HG03159 (cell line): ENCODE measurements at regions not wholly inside any gene's neighbourhood (a gene's known extent, or its start where the extent isn't known, plus 50 kb on each side); places are given as distances from the start of the nearest gene placed in this dataset.
A peak's percentile ranks its signal among the peaks of the same experiment; 100 is the strongest.

Experiments
- ATAC-seq: cut with Tn5 transposase; IDR thresholded peaks from one replicate; pipeline ENCODE4 v1.9.1; 2021; ENCODE audit warnings: mild to moderate bottlenecking, moderate library complexity; ENCODE audit not compliant: unreplicated experiment

DNA sequence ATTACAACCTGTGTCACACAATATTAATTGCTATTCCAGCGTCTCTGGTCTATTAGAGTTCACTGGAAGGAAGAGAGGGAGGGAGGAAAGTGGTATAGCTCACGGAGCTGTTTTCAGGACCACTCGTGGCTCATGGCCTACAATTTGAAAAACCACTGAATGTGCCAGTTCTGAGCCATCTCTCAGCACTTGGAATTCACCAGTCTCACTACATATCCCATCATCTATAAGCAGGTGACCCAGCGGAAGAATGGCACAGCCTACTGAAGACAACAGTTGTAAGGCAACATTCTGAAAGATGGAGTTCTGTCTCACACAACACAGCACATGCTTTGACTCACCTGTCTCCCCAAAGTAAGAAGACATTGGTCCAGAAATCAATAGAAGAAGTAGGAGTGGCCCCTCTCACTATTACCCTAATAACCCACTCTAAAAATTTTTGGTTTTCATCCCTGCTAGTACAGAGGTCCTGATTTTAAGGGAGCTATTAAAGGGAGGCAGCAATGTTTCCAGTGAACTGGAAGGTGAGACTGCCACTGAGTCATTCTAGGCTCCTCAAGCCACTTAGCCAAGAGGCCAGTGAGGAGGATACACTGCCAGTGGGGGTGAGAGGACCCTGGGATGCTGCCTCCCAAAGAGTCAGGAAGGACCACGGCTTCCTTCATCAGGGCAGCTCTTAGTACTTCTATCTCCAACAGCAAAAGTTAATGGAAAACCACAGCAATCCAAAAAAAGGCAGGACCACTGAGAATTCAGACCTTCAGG is 50.0 kb upstream of the DOCK9 start:
- no peak for ATAC-seq

DNA sequence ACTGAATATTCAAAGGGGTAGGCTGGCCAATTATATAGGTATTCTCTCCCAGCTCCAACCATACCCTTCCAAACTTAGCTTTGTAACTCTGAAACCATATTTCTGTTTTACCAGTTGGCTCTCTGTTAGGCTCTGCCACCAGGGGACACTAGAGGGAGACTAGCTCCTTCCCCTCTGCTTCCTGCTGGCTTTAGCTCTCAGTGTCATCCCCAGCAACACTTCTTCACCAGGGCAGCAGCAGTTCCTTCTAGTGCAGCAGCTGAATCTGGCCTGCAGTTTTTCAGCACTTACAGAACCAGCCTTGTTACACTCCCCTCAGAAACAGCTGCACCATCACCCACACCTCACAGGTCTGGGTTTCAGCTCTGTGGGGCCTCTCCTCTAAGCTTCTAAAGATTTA is 51.0 kb upstream of the DOCK9 start:
- no peak for ATAC-seq

DNA sequence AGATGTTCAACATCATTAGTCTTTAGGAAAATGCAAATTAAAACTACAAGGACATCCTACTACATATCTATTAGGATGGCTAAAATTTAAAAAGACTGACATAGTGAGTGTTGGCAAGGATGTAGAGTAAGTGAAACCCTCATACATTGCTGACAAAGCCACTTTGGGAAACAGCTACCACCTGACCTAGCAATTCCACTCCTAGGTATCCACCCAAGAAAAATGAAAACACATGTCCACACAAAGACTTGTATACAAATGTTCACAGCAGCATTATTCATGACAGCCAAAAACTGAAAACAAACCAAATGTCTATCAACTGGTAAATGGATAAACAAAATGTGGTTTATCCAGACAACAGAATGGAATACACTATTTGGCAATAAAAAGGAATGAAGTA is 51.7 kb upstream of the DOCK9 start:
- ATAC-seq, result no peak

DNA sequence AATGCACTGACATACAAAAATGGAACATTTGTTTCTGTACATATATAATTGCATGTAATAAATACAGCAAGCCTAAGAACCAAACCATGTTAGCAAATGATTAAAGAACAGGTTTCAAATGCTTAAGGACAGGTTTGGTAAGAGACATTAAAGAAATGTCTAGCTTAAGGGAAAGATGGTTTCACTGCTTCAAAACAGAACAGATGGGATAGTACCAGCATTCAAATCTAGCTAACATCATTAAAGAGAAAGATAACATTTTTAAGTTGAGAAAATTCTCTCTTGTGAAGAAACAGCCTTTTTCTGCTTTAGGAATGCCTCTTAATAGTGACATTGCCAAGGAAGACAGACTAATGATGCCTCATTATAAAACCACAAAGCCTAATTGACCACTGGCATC is 52.5 kb upstream of the DOCK9 start:
- ATAC-seq, result no peak

DNA sequence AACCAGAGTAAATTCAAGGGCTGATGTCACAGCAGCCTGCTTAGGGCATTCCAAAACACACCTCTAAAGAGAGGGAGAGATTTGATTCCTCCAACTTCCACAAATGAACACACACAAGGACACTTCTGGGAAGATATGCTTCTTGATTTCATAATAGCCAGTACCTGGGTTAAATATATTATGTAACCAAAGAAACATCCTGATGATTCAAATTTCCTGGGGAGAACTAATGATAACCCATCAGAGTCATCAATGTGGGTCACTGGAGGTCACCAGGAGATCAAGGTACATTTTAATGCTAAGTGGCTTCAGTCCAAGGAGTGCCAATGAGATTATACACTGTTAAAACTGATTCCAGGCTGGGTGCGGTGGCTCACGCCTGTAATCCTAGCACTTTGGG is 54.0 kb upstream of the DOCK9 start:
- ATAC-seq, result no peak

DNA sequence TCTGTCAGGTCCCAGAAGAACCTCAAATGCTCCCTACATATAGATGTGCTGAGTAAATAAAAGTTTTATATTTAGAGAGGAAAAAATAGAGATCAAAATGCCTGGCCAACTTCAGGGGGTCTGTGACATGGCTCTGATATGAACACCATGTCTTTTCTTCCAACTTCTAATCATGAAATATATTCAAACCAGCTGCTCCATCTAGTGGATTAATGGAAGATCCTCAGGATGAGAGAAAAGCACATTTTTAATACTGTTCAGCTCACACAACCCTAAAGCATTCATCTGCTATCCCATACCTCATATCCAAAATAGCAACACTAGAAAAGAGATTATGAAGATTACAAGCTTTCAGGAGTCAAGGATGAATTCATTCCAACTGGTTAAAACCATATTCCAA is 56.0 kb upstream of the DOCK9 start:
- ATAC-seq, result no peak

DNA sequence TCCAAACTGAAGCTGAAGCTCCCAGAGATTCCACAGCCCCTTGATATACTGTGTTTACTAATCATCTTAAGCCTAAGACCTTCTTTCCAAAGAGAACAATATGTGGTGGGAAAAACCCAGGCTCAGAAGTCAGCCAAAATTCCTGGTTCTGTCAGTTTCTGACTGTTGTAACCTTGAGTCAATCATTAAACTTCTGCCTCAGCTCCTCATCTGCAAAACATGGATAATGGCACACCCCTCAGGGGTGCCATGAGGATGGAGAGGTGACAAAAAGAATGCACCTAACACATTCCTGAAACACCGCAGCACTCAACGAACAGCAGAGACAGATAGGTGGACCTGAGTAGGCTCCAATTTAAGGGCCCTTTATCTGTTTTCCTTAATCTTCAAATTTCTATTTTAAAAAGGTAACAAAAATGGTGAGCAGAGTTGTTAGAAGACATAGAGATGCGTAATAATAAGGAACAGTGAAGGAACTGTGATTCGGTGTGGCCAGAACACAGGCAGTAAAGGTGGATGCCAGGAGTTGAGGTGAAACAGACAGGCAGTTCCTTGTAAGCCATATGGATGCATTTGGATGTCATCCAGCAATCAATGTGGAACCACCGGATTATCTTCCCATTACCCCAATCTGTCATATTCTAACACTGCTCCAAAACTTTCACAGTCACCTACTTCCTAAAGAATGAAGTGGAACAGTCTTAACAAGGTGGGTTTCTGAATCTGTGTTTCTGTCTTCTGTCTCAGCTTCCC is 56.6 kb upstream of the DOCK9 start:
- no peak for ATAC-seq

DNA sequence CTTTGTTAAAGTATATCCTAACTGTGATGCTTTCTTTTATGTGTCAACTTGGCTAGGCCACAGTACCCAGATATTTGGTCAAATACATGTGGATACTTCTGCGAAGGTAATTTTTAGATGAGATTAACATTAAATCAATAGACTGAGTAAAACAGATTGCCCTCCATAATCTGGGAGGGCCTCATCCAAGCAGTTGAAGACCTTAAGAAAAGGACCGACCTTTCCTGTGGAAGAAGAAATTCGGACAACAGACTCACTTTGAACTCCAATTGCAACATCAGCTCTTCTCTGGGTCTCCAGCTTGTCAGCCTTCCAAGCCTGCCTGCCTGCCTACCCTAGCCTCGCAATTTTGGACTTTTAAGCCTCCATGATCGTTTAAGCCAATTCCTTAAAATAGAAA is 57.9 kb upstream of the DOCK9 start:
- ATAC-seq, result no peak

DNA sequence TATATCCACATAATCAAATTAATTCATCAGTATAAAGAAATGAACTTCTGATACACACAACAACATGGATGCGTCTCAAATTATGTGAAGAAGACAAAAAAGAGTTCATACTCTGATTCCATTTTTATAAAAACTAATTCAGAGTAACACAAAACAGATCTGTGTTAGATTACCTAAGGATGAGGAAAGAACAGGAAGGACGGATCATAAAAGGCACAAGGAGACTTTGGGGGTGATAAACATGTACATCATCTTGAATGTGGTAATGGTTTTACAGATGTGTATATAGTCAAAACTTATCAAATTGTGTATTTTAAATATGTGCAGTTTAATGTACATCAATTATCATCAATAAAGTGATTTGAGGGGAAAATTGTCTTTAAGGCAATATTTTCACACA is 59.9 kb upstream of the DOCK9 start:
- no peak for ATAC-seq

DNA sequence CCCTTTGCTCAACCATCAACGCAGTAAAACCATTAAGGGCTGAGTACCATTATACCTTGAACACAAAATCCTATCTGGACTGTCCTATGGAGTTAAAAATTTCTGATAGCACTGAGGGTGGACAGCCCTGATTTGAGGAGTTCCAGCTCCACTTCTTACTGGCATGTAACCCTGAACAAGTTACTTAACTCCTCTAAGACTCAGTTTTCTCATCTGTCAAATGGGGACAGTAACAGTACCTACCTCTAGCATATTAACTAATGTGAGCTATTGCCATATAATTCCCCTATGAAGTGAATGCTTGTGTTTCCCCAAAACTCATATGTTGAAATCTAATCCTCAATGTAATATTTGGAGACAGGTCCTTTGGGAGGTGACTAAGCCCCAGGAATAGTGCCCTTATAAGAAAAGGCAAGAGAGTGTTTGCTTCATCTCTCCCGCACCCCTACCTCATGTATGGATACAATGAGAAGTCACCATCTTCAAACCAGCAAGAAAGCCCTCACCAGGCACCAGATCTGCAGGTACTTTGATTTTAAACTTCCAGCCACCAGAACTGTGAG is 61.9 kb upstream of the DOCK9 start:
- ATAC-seq, result no peak

DNA sequence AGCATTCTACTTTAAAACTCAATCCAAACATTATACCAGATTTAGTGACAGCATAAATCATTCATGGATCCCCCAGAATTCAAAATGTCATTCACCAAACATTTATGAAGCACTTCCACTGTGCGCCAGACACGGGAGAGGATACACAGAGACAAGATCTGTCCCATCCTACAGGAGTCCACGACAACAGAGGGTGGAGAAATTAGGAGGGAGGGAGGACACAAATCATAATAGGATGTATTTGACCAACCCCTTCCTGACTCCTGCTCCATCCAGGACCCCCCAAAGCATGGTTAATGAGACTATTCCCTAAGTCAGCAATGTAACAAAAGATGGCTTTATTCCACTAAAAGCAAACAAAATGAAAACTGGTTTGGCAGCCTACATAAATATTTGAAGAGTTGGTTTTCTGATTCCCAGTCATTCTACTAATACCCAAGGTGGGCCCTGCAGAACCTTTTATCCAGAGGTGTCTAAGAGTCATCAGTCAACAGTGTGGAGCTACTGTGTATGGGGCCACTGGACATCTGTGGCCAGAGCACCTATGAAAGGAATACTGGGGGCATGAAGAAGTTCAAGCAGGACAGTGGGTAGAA is 62.8 kb upstream of the DOCK9 start:
- ATAC-seq, result no peak

DNA sequence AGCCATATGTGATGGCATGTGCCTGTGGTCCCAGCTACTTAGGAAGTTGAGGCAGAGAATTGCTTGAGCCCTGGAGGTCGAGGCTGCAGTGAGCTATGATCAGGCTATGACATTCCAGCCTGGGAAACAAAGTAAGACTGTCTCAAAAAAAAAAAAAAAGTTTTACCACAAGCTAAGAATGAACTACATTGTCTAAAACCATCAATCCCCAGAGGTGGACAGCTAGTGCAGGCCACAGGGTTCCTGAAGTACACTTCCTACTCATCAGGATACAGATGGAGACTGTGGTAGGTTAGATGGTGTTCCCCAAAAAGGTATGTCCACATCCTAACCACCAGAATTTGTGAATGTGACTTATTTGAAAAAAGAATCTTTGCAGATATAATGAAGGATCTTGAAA is 63.5 kb upstream of the DOCK9 start:
- no peak for ATAC-seq

DNA sequence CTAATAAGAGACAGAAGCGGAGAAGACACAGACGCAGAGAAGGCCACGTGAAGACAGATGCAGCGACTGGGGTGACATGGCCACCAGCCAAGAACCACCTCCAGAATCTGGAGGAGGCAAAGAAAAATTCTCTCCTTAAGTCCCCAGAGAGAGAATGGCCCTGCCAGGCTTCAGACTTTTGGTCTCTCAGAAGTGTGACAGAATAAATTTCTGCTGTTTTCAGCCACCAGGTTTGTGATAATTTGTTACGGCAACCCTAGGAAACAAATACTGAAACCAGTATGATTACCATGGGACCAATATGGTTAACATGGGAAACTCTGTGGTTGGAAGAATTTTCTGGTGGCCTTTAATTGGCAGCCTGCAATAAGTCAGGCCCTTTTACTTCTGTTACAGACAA is 63.9 kb upstream of the DOCK9 start:
- ATAC-seq, result peak; percentile 51

DNA sequence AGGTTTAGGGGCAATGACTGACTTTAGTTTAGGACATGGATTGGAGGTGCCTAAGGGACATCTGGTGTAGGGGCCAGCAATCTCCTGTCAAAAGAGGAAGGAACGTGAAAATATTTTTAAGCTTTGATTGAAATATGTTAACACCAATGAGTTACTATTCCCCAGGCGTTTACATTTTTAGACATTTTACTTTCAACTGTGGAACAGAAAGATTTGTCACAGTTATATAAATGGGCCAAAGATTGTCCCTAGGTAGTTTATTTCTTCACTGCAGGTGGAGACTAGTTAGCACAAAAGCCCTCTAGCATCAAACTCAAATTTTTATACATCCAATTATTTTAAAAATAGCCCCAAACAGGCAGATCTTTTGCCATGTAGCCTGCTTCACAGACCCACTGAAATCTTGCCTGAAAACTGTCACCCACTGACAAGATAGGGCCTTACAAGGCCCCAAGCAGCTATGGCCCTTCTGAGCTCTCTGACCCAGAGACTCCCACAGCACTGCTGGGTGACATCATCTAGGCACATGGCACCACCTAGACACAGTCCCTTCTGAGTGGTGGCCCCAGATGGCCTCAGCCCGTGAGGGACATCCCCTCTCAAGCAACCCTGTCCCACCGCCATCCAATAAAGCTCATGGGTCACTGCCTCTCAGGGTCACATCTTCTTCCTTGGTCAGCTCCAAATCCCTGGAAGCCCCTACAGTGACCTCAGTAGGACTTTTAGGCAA is 64.8 kb upstream of the DOCK9 start:
- no peak for ATAC-seq

DNA sequence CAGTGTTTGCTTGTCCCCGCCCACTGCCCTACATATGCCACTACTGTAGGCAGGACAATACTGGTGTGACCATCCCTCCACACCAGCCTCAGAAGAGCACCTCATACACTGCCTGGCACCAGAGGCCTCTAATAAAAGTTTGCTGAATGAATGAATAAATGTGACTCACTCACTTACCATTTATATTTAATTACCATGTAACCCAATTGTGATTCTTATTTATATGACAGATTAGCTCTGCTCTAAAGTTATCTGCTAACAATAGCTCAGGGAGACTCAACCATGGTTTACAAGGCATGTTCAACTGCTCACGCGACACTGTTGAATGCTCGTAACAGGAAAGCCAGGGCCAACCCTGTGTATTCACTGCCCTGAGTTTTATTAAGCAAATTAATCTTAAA is 66.0 kb upstream of the DOCK9 start:
- ATAC-seq, result no peak

DNA sequence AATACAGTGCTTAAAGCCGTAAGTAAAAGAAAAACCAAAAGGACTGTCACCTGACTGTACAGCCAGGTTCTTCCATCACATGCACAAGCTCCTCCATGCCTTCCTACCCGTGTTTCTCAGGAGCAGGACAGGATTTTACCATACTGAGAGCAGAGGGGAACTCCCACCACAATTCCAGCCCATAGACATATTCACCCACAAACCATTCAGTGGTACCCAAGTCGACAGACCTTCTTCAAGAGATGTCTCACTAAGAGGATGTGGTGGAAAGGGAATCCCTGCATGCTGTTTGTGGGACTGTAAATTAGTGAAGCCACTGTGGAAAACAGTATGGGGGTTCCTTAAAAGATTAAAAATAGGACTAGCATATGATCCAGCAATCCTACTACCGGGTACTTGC is 66.9 kb upstream of the DOCK9 start:
- no peak for ATAC-seq

DNA sequence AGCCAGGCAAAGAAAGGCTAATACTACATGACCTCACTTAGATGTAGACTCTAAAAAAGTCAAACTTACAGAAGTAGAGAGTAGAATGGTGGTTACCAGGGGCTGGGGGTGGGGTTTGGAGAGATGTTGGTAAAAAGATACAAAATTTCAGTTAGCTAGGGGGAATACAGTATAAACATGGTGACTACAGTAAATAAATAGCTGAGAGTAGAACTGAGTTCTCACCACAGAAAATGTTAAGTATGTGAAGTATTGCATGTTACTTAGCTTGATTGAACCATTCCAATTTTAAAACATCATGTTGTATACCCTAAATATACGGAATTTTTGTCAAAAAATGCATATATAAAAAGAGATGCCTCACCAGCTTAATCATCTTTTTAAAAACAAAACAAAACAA is 67.5 kb upstream of the DOCK9 start:
- no peak for ATAC-seq

DNA sequence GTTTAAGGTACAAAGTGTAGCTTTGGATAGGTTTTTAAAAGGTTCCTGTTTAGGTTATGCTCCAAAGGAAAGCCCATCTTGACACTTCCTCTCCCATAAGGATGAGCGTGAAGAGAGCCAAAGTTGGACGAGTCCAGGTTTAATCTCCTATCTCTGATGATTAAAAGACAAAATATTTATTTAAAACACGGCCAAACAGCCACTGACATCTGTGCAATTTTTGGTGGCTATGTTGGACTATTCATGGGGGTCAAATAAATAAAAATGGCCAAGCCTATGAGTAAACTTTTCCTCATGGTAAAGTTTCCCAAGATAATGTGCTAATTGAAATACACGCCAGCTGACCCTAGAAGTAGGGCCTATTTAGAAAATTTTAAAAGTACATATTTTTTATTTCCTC is 69.0 kb upstream of the DOCK9 start:
- ATAC-seq, result no peak

DNA sequence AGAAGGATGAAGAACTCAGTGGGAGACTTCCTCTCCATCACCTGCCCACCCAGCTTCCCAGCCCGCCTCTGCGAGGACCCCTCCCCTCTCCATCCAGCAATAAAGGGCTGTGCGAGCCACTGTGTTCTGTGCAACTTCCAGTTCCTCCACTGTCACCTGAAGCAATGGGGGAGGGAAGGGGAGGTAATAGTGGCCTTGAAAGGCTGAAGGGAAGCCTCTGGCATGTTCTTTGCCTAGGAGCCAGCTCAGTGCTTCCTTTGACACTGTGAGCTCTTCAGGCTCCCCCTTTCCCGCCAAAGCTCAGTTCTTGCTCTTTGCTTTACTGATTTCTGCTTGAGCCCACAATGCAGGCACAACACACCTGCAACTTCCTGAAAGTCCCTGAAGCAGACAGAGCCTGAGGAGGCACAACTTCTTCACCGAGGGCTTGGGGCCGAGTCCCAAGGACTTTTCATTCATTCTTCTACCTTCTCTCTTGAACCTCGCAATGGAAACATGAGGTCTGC is 73.2 kb upstream of the DOCK9 start:
- no peak for ATAC-seq

DNA sequence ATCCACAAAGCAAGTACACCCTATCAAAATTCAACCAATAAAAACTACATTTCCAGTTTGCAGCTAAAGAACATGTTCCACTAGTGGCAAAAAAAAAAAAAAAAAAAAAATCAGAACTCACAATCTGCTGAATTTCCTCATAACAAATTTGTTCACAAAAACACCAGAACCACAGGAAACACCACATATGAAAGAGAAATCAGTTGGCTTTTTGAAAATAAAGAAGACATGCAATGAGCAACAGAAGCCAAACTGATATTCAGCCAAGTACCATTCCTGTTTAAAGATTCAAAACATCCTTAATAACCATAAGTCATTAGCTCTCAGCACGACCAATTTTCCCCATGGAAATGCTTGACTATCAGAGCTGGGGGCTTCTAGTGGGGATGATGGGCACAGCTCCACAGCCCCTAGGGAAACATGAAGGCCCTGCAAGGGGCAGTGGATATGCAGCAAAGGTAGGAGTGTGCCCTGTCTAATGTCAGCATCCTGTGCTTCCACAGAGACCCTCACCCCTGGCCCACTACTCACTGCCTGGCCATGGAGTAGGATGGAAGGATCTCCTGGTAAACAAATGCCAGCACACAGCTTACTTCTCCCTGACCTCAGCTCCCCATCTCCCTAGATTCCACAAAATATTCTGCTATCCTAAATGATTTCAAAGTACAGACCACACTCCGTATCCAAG is 74.0 kb upstream of the DOCK9 start:
- no peak for ATAC-seq
